HG03280 (cell line): ENCODE measurements at regions not wholly inside any gene's neighbourhood (a gene's known extent, or its start where the extent isn't known, plus 50 kb on each side); places are given as distances from the start of the nearest gene placed in this dataset.
"Not testable (repeated sequence)": the region's sequence is repeated elsewhere in the genome, so short reads cannot be mapped to it uniquely, and the experiment has no call there.

Source experiments
- ATAC-seq: cut with Tn5 transposase; IDR thresholded peaks from one replicate; pipeline ENCODE4 v1.9.1; 2021; ENCODE audit warnings: mild to moderate bottlenecking, moderate library complexity; ENCODE audit not compliant: unreplicated experiment

DNA sequence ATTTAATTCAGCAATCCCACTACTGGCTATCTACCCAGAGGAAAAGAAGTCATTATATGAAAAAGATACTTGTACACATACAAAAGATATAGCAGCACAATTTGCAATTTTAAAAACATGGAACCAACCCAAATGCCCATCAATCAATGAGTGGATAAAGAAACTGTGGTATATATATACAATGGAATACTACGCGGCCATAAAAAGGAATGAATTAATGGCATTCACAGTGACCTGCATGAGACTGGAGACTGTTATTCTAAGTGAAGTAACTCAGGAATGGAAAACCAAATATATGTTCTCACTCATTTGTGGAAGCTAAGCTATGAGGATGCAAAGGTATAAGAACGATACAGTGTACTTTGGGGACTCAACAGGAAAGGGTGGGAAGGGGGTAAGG, 102.8 kb upstream of the KCNMA1 start:
- ATAC-seq, result not testable (repeated sequence)

DNA sequence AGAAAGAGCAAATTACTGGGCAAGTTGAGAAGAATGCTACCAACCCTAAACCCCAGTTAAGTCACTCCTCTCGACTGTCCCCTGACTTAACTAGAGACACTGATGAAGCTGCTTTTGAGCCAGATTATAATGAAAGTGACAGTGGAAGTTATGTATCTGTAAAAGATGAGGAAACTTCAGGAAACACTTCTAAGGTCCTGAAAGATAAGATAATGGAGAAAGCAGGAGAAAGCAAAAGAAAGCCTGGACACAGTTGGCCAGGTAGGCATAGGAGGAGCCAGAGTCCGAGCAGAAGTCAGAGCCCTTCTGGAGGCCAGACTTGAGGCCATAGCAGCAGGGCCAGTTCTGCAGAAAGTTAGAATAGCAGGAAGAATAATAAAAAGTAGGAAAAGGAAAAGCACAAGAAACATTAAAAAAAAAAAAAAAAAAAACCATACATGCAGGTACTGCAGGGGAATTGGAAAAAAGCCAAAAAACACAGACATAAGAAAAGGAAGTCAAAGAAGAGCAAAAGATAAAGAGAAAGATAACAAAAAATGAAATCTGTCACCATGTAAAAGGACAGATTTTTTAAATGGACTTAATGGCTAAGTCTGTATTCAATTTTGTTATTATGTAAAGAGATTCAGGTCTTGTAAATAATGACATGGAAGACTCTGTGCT, 101.0 kb upstream of the KCNMA1 start:
- no peak for ATAC-seq

DNA sequence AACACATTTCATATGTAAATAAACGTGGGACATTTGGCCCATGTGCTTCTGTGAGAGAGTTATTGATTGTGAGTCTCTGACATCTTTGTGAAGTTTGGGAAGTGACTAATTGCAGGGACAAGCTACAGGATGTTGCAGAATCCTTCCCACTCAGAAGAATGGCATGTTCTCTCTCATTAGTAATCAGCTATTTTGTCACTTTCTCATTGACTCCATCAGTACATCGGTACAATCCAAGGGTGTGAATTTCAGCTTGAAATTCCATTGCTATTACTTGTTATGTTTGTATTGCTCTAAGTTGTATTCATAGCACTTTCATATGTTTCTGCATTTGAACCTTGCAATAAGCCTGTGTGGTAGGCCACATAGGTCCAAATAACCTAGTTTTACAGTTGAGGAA, 100.0 kb upstream of the KCNMA1 start:
- no peak for ATAC-seq

DNA sequence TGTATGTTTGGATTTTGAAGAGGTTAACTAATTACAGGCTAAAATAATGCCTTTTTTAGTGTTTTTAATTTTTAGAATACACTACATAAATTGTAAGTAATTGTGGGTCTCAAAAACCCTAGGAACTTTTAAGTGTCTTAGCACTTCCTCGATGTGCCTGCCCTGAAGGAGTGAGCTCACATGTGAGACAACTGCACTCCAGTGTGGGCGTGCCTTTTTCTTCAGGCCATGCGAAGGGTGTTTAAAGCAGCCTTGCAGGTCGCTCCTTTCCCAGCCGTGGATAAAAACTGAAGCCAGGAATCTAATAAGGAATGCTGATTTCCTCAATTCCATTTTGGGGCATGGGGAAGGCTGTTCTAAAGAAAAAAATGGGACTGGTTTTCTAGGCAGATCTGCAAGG, 97.5 kb upstream of the KCNMA1 start:
- not testable (repeated sequence) for ATAC-seq

DNA sequence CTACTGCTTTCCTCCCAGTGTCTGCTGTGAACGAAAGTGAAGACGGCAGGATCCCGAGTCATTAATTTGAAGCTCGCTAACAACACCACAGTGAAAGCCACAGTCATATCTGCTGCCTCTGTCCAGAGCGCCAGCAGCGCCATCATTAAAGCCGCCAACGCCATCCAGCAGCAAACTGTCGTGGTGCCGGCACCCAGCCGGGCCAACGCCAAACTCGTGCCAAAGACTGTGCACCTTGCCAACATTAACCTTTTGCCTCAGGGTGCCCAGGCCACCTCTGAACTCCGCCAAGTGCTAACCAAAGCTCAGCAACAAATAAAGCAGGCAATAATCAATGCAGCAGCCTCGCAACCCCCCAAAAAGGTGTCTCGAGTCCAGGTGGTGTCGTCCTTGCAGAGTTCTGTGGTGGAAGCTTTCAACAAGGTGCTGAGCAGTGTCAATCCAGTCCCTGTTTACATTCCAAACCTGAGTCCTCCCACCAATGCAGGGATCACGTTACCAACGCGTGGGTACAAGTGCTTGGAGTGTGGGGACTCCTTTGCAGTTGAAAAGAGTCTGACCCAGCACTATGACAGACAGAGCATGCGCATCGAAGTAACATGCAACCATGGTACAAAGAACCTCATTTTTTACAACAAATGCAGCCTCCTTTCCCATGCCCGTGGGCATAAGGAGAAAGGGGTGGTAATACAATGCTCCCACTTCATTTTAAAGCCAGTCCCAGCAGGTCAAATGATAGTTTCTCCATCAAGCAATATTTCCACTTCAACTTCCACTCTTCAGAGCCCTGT, 94.8 kb upstream of the KCNMA1 start:
- no peak for ATAC-seq

DNA sequence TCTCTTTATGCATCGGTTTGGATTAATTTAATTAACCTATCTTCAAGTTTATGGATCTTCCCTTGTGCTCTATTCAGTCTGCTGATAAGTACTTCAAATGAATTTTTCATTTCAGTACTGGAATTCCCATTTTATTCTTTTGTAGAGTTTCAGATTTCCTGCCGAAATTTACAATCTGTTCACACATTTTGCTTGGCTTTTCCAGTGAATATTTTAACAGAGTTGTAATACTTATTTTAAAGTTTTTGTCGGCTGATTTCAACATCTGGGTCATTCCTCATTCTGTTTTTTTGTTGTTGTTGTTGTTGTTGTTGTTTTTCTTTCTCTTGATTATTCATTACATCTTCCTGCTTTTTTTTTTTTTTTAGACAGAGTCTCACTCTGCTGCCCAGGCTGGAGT, 89.9 kb upstream of the KCNMA1 start:
- no peak for ATAC-seq

DNA sequence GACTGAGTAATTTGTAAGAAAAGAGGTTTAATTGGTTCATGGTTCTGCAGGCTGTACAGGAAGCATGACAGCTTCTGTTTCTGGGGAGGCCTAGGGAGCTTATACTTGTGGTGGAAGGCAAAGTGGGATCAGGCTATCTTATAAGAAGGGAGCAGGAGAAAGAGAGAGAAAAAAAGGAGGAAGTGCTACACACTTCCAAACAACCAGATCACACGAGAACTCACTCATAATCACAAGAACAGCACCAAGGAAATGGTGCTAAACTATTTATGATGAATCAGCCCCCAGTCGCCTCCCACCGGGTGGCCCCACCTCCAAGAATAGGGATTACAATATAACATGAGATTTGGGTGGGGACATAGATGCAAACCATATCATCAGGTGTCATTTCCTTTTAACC, 89.1 kb upstream of the KCNMA1 start:
- ATAC-seq, result no peak

DNA sequence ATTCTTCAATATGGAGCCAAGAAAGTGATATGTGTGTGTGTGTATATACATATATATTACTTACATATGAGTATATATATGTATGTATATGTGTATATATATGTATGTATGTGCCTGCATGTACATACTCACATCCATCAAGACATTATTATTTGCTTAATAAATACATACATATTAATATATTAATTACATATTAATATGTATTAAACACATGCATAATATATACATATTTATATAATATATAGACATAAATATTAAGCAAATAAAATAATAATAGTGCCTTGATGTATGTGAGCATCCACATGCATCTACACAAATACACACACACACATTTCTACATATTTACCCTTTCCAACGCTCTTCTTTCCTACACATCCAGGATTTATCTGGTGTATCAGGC, 88.7 kb upstream of the KCNMA1 start:
- no peak for ATAC-seq

DNA sequence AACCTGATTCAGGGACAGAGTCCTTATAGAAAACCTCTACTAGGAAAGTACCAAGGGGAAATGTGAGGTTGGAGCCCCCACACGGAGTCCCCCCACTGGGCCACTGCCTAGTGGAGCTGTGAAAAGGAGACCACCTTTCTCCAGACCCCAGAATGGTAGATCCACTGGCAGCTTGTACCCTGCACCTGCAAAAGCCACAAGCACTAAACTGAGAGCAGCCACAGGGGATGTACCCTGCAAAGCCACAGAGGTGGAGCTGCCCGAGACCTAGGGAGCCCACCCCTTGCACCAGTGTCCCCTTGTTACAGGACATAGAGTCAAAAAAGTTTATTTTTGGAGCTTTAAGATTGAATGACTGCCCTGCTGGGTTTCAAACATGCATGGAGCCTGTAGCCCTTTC, 87.2 kb upstream of the KCNMA1 start:
- no peak for ATAC-seq

DNA sequence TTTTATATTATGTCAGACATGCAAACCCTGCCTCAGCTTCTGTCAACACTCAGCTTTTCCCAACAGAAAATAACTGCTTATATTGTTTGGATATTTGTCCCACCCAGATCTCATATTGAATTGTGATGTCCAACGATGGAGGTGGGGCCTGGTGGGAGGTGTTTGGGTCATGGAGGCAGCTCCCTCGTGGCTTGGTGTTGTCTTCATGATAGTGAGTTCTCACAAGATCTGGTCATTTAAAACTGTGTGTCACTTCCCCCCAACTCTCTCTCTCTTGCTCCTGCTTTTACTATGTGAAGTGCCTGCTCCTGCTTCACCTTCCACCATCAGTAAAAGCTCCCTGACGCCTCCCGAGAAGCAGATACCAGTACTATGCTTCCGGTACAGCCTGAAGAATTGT, 85.8 kb upstream of the KCNMA1 start:
- no peak for ATAC-seq

DNA sequence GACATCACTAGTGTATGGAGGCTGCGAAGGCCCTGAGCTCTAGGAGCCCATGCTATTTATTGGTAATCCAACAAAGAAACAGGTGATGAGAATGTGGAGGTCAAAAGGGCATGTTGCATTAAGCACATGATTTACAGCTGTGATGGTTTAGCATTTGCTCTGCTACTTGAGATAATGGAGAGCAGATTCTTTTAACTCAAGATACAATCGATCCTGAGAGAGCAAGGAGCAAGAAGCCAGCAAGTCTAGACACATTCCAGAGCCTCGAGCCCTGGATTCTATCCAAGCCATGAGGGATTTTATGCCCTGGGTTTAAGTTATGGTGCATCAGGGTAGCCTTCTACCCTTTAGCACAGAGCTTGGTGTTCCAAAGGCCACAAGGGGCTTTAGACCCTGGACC, 85.3 kb upstream of the KCNMA1 start:
- not testable (repeated sequence) for ATAC-seq

DNA sequence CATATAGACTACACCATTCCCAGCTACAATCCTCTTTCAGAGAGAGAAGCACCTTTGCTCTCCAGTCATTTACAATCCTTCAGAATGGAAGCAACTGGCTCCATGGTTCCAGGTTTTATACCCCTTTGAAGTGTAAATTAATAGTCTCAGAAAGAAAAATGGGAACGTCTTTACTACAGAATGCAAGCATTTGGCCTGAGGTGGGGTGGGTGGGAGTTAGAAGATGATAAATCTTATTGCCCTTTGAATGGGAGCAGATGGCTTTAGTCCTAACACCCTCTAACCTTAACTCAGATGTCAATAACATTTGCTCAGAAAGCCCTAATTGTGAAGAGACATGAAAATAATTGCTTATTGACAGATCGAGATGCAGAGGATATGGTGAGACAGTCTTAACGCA, 84.2 kb upstream of the KCNMA1 start:
- ATAC-seq, result no peak

DNA sequence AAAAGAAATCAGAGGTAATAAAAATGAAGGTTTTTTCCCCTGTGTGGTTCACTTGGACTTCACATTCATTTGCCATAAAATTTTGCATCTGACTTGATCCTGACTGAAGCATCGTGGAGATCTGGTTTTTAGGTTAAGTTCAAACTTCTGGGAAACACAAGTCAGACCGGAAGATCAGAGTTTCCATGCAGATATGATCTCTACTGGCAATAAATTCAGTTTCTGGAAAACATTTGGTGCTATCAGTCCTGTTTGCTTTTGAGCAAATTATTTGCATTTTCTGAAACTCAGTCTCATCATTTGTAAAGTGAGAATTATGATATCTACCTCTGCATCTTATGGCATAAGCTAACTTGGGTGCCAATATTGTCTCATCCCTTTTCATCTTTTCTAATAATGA, 81.3 kb upstream of the KCNMA1 start:
- no peak for ATAC-seq

DNA sequence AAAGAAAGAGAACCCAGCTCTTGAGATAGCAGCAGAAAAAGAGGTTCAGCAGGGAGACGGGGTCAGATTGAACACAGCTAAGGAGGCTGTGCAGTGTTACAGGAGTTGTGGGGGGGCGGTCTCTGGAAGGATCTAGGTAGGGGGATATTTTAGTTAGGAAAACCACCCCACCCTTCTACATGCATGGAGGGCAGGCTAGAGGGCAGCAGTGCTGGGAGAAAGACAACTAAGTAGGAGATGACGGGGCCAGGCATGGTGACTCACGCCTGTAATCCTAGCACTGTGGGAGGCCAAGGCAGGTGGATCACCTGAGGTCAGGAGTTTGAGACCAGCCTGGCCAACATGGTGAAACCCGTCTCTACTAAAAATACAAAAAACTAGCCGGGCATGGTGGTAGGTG, 80.7 kb upstream of the KCNMA1 start:
- ATAC-seq, result not testable (repeated sequence)

DNA sequence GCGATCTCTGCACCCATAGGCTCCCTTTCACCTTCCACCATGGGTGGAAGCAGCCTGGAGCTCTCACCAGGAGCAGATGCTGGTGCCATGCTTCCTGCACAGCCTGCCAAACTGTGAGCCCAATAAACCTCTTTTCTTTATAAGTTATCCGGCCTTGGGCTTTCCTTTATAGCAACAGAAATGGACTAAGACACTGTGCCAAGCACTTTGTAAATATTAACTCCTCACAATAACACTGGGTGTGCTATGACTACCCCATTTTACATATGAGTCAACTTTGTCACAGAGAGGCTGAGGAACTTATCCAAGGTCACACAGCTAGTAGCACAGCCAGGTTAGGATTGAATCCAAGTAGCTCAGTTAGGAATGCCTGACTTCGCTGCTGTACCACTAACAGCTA, 79.7 kb upstream of the KCNMA1 start:
- no peak for ATAC-seq

DNA sequence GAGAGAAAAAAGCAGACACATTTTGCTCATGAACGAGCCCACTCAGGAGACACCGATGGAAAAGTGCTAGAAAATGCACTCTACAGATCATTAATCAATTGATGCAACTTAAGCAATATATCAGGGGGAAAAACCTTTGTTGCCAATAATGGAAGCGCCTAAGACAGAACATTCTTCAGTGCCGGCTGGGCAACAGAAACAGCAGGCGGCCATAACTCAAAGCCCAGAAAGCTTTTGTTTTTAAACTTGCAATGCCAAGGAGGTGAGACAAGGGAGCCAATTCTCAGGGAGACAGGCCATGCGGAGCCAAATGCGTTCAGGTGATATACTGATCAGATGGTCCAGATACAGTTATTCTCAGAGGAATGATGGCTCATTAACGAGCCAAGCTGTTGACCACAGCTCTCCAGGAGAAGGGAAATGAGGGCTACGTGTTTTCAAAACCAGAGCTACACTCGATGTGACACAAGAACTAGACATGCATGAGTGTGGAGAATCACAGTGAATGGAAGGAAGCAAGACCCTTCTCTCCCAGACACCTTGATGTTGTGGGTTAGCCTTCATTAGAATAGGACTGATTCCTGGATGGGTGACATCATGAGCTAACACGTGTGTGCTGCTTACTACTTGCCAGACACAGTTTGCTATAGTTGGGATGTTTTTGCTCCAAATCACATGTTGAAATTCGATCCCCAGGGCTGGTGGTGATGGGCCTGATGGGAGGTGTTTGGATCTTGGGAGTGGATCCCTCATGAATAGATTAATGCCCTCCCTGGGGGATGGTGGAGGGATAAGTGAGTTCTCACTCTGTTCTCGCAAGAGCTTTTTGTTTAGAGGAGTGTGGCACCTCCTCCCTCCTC, 79.1 kb upstream of the KCNMA1 start:
- no peak for ATAC-seq

DNA sequence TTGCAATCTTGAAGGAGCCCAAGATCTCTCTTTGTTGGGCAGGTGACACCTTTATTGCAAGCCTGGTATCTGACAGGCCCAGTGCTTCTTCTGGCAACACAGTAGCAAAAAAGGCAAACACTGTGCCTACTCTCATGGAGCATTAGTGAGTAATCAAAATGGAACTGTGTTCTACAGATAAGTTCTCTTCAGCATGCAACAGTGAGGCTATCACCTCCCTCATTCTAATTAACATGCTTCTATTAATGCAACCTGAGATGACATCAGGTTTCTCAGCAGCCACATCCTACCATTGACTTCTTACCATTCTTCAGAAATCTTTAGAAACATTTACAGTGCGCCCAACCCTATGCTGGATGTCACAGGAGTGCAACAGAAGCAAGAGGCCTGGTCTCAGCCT, 77.9 kb upstream of the KCNMA1 start:
- no peak for ATAC-seq

DNA sequence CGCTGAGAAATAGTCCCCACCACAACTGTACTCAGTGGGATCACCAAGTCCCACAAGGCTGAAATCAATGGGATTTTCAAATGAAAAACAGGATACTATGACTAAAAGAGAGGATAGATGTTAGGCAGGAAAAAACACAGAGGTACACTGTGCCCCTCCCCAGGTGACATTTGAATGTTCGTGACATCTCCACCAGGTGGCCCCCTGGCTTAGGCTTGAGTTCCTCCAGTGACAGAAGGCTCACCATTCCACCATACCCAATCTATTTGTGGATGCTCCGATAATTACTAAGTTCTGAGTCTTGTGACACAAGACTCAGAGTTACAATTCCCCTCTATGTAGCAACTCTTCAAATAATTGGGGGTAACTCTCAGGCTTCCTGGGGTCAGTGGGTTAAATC, 77.5 kb upstream of the KCNMA1 start:
- ATAC-seq, result no peak

DNA sequence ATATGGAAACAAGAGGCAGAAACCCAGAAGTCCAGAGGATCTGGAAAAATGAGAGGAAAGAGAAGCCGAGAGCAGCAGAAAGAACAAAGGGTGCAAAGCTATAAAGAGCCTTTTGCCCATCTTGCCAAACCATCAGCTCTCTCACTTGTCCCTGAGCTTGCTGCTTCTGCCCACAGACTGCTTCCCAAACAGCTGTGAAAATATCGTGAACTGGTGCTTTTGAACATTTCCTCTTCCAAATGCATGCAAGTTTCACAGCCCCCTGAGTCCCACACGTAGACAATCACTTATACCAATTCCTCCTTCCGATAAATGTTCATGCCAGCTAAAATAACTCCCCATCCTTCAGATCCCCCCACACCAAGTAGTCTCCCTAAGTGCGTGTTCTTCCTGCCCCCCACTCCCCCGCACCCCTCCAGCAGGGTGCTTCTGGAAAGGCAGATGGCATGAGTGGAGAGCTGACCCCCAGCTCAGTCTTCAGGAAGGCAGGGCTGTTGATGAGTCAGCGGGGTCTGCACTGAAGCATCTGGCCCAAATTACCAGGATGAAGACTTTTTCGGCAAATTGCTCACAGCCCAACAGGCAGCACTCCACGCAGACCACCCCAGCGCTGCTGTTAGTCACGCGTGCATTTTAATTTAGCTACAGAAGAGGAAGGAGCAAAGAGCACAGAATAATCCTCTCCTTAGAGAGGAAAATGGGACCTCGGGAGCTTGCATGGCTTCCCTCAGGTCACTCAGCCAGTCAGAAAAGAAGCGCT, 76.1 kb upstream of the KCNMA1 start:
- ATAC-seq, result no peak

DNA sequence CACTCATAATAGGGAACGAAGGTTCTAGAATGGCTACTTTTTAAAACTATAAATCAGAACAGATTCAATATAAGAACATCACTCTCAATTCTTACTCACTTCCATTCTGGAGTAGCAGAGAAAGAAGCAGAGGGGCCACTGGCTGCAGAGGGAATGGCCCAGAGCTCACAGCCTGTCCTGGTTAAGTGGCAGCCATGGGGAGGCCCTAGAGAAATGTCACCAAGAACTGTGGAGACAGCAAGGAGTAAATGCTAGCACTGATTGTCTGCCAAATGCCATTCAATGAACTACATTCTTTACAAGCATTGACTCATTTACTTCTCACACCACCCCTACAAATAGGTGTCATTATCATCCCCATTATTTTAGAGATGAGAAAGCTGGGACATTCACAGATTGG, 74.6 kb upstream of the KCNMA1 start:
- ATAC-seq, result no peak

DNA sequence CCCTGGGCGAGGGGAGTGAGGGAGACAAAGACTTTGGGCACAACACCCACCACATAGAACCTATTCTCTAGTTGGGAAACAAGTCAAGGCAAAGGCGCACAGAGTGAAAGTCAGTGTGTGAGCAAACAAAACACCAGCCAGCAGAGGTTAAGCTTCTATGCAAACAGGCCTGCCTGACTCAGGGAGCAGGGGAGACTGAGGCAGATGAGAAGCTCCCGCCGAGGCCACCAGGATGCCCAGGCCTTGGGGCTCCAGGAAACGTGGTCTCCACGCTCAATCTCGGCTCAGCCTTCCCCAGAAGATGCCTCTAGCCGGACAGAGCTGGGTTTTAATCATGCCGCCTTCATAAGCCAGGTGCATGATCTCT, 74.1 kb upstream of the KCNMA1 start:
- peak; percentile 7 for ATAC-seq
